CD14-positive monocyte (primary cell): ENCODE measurements at regions not wholly inside any gene's neighbourhood (a gene's known extent, or its start where the extent isn't known, plus 50 kb on each side); places are given as distances from the start of the nearest gene placed in this dataset.

Experiments
- DNase-seq, 3 donors: peaks; one replicate each; pipeline ENCODE4 v3.0.0-alpha.2; 2011 to 2022
- H2AFZ ChIP-seq: 2 replicates; pipeline ENCODE4 v1.6.0; 2012; ENCODE audit warnings: mild to moderate bottlenecking, low read depth, low read length, inconsistent platforms; ENCODE audit not compliant: insufficient read depth, poor library complexity, severe bottlenecking
- H3K27ac ChIP-seq, 2 donors: 1 replicate in 1 of 2; 2 replicates in 1 of 2; pipeline ENCODE4 v1.5.1; 2012 to 2013; ENCODE audit warnings: low read length in 2 of 2, control low read depth in 1 of 2, inconsistent platforms in 1 of 2, low read depth in 1 of 2, mild to moderate bottlenecking in 1 of 2
- H3K27me3 ChIP-seq, 2 donors: one replicate each; pipeline versions ENCODE4 v1.6.0 to v1.6.1; 2011 to 2013; ENCODE audit warnings: low read length in 2 of 2; ENCODE audit not compliant: control insufficient read depth in 2 of 2, insufficient read depth in 2 of 2
- H3K36me3 ChIP-seq, 2 donors: replicated peaks in 1 of 2; 1 replicate in 1 of 2; 2 replicates in 1 of 2; pipeline versions ENCODE4 v1.5.1 to v1.6.1; 2012 to 2013; ENCODE audit warnings: low read length in 2 of 2, control low read depth in 1 of 2, inconsistent platforms in 1 of 2, mild to moderate bottlenecking in 1 of 2; ENCODE audit not compliant: insufficient read depth in 2 of 2, control insufficient read depth in 1 of 2
- H3K4me1 ChIP-seq, 2 donors: 1 replicate in 1 of 2; 2 replicates in 1 of 2; pipeline versions ENCODE4 v1.5.1 to v1.6.1; 2012 to 2013; ENCODE audit warnings: low read length in 2 of 2, control low read depth in 1 of 2, inconsistent platforms in 1 of 2, mild to moderate bottlenecking in 1 of 2, moderate library complexity in 1 of 2; ENCODE audit not compliant: insufficient read depth in 2 of 2, control insufficient read depth in 1 of 2
- H3K4me2 ChIP-seq: replicated peaks from 2 replicates; pipeline ENCODE3; 2012; ENCODE audit warnings: low read length, moderate library complexity, mild to moderate bottlenecking; ENCODE audit not compliant: poor library complexity, severe bottlenecking; ENCODE audit errors: extremely low read depth
- H3K4me3 ChIP-seq, 3 experiments: fragments of 200-600 bp in 1 of 3; sonication (generic) in 1 of 3; replicated peaks in 1 of 3; 1 replicate in 2 of 3; 2 replicates in 1 of 3; pipeline ENCODE4 v1.5.1; 2011 to 2013; ENCODE audit warnings: low read length in 3 of 3, mild to moderate bottlenecking in 3 of 3, control low read depth in 2 of 3, low read depth in 2 of 3, inconsistent platforms in 1 of 3, moderate library complexity in 1 of 3
- H3K79me2 ChIP-seq: 2 replicates; pipeline ENCODE4 v1.6.0; 2012; ENCODE audit warnings: mild to moderate bottlenecking, control low read depth, inconsistent platforms, low read length, moderate library complexity; ENCODE audit not compliant: insufficient read depth
- H3K9ac ChIP-seq: 2 replicates; pipeline ENCODE4 v1.6.0; 2017; ENCODE audit warnings: low read length, mild to moderate bottlenecking; ENCODE audit not compliant: insufficient read depth, poor library complexity, severe bottlenecking
- H3K9me3 ChIP-seq, 2 donors: replicated peaks in 1 of 2; 1 replicate in 1 of 2; 2 replicates in 1 of 2; pipeline versions ENCODE4 v1.5.1 to v1.6.1; 2012 to 2013; ENCODE audit warnings: low read length in 2 of 2, control low read depth in 1 of 2; ENCODE audit not compliant: control insufficient read depth in 1 of 2, insufficient read depth in 1 of 2
- H4K20me1 ChIP-seq: 2 replicates; pipeline ENCODE4 v1.6.0; 2012; ENCODE audit warnings: mild to moderate bottlenecking, low read length, control low read depth, moderate library complexity; ENCODE audit not compliant: insufficient read depth
- H3K27ac Mint-ChIP-seq, 7 donors: one replicate each; pipeline ENCODE4 v1.8.0; 2020; ENCODE audit warnings: mild to moderate bottlenecking in 7 of 7, mixed read lengths in 7 of 7, moderate library complexity in 6 of 7, inconsistent platforms in 2 of 7
- H3K27me3 Mint-ChIP-seq, 3 donors: one replicate each; pipeline ENCODE4 v1.8.0; 2021 to 2022; ENCODE audit warnings: low read depth in 3 of 3, mild to moderate bottlenecking in 3 of 3, mixed read lengths in 3 of 3, moderate library complexity in 3 of 3, inconsistent platforms in 1 of 3
- H3K36me3 Mint-ChIP-seq, 2 donors: one replicate each; pipeline ENCODE4 v1.8.0; 2020; ENCODE audit warnings: mixed read lengths in 2 of 2, inconsistent platforms in 1 of 2, mild to moderate bottlenecking in 1 of 2
- H3K4me1 Mint-ChIP-seq: one replicate; pipeline ENCODE4 v1.8.0; 2020; ENCODE audit warnings: mild to moderate bottlenecking, mixed read lengths
- H3K4me3 Mint-ChIP-seq, 2 donors: one replicate each; pipeline ENCODE4 v1.8.0; 2020; ENCODE audit warnings: mild to moderate bottlenecking in 2 of 2, mixed read lengths in 2 of 2, moderate library complexity in 1 of 2
- H3K9me3 Mint-ChIP-seq, 7 donors: one replicate each; pipeline ENCODE4 v1.8.0; 2020 to 2022; ENCODE audit warnings: mixed read lengths in 7 of 7, mild to moderate bottlenecking in 6 of 7, moderate library complexity in 6 of 7, inconsistent platforms in 2 of 7
- CTCF ChIP-seq: fragments of 200-600 bp; IDR thresholded peaks from one replicate; pipeline ENCODE4 v1.8.0; 2022; ENCODE audit warnings: antibody characterized with exemption, mild to moderate bottlenecking
- WGBS: methylation state at CpG from one replicate; pipeline ENCODE4 v1.1.5; 2013; ENCODE audit warnings: missing lambda C conversion rate; ENCODE audit not compliant: insufficient coverage; 5-methylcytosine and 5-hydroxymethylcytosine counted together
- intact Hi-C, 2 donors: fragments of 100-400 bp; cut with micrococcal nuclease; formaldehyde crosslinking; loops; one replicate each; pipeline versions ENCODE4 v1.15.0 to v1.15.1; 2023

DNA sequence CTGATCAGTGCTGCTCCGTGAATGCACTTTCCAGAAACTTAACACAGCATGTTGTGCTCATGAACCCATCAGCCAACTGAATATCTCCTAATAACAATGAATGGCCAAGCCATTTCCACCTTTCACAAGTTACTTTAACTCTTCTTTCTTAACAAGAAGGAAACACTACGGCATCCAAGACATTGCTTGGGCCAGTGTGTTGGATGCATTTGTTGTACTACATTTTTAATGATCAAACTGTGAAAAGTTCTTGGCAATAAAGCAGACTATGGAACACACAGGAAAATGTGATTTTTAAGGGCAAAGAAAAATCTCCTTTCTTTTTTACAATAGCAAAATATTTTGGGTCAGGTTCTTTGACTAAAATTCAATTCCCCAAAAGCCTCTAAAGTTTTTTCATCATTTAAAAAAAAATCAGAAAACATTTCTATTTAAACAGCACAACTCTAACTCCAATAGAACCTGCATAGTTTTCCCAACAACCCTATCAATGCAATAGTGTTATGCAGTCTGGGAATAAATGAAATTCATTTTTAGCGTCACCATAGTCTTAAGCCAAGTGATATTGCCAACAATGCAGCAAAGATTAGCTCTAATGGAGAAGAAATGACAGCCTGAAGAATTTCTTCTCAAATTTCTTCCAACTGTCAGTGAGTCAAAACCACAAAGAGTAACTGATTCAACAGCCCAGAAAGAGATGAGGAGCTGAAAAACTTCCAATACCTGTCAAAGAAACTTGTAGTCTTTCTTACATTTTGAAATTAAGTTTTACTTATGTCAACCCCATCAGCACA lies 50.7 kb upstream of the PTPRR start:
- Histone ChIP-seq H4K20me1 (no peaks in the 10 kb centered on the region), H3K27me3 (no peaks in the 10 kb centered on the region), H2AFZ (no peak overlapping the region), H3K79me2 (no peaks in the 10 kb centered on the region), H3K27ac (no peak overlapping the region), H3K36me3 (no peaks in the 10 kb centered on the region), H3K4me2 (no peak overlapping the region), H3K4me3 (no peak overlapping the region), H3K4me1 (no peaks in the 10 kb centered on the region), H3K9ac (no peak overlapping the region), H3K9me3 (no peaks in the 10 kb centered on the region)
- H3K27me3 Mint-ChIP-seq = no peaks in the 10 kb centered on the region
- H3K9me3 Mint-ChIP-seq = peaks cover 0 to 3% (median 0%) of the 10 kb centered on the region in 7 donors
- no peaks in the 10 kb centered on the region for H3K4me1 Mint-ChIP-seq
- no peak for TF ChIP-seq CTCF
- H3K4me3 Mint-ChIP-seq = no peak overlapping the region
- WGBS = no CpG with 5 or more reads among the region's 3 CpGs
- H3K36me3 Mint-ChIP-seq = no peaks in the 10 kb centered on the region
- no peak for DNase-seq
- intact Hi-C loops = no loop called here
- no peak overlapping the region for H3K27ac Mint-ChIP-seq
